AG10803 (cell line): ENCODE measurements at regions not wholly inside any gene's neighbourhood (a gene's known extent, or its start where the extent isn't known, plus 50 kb on each side); places are given as distances from the start of the nearest gene placed in this dataset.

Source experiments
- DNase-seq: peaks from one replicate; pipeline ENCODE4 v3.0.0; 2010; ENCODE audit warnings: low read depth
- H3K4me3 ChIP-seq: 2 replicates; pipeline ENCODE4 v1.5.1; 2011; ENCODE audit warnings: mild to moderate bottlenecking, low read length, control low read depth
- CTCF ChIP-seq: conservative IDR thresholded peaks from 2 replicates; pipeline ENCODE4 v1.5.1; 2011; ENCODE audit warnings: mild to moderate bottlenecking, low read length, control low read depth, inconsistent platforms

GRCh38 chr4:160493206-160493605, 1390.3 kb downstream of the RAPGEF2 start:
- no peak for TF ChIP-seq CTCF
- no peak overlapping the region for H3K4me3 ChIP-seq
- DNase-seq, result no peak

DNA sequence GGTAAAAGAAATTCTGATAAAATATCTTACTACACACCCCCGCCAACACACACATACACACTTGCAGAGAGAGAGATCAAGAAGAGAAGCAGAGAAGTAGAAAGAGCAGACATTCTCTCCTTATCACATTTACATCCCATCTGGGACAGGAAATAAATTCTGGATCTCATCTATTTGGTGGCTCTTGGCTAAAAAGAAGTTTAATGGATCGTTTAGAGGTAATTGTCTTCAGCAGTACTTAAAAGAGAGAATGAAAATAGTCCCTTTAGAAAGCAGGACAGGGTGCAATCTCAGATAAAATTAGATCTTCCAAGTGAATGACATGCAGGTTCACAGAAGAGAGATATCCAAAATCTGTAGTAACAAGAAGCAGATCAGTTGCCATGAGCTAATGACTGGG, 1392.5 kb downstream of the RAPGEF2 start:
- H3K4me3 ChIP-seq, result no peak overlapping the region
- no peak for DNase-seq
- TF ChIP-seq CTCF, result no peak

DNA sequence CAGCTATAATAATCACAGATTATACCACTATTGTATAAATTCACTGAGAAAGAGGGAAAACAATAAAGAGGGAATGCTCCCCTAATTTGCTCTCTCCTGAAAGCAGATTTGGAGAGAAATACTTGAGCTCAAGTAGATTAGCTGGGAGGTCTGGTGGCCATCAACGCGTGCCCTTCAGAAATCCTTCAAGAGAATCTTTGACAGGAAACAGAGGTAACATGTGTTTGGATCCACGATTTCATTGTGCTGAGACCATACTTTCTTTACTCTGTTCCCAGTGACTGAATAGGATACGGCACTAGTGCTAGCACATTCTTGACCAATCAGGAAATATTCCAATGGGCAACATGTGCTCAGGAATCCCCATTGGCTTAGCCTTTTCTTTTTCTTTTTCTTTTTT, 1395.3 kb downstream of the RAPGEF2 start:
- H3K4me3 ChIP-seq, result no peak overlapping the region
- no peak for DNase-seq
- TF ChIP-seq CTCF, result no peak

- no peak overlapping the region for H3K4me3 ChIP-seq
- no peak for DNase-seq
- TF ChIP-seq CTCF, result no peak
These were observed 1402.8 kb downstream of the RAPGEF2 start for GRCh38 chr4:160505724-160506123.

DNA sequence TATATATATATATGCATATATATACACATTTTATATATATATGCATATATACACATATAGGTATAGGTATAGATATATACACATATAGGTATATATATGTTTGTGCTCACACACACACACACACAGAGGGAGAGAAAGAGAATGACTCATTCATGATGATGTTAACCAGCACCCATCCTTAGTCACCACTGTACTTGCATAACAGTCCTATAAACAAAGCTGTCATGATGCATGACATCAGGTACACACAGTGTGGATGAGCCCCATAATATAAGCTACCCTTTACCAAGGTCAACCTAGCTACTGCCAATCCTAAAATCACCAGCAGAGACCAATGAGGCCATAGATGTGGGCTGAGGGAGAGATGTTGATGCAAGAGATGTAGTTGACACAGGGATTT, 1408.0 kb downstream of the RAPGEF2 start:
- DNase-seq, result no peak
- no peak for TF ChIP-seq CTCF
- no peak overlapping the region for H3K4me3 ChIP-seq

- TF ChIP-seq CTCF, result no peak
- DNase-seq, result no peak
- no peak overlapping the region for H3K4me3 ChIP-seq
These were observed 1411.2 kb downstream of the RAPGEF2 start for GRCh38 chr4:160514126-160514525.

GRCh38 chr4:160523231-160523630, 1420.4 kb downstream of the RAPGEF2 start:
- H3K4me3 ChIP-seq, result no peak overlapping the region
- TF ChIP-seq CTCF, result no peak
- DNase-seq, result no peak
